SW 1271 (cell line): ENCODE measurements at regions not wholly inside any gene's neighbourhood (a gene's known extent, or its start where the extent isn't known, plus 50 kb on each side); places are given as distances from the start of the nearest gene placed in this dataset.

Experiments
- DNase-seq, 2 experiments: peaks; one replicate each; lab custom pipeline; 2025; lab: John Stamatoyannopoulos, UW

DNA sequence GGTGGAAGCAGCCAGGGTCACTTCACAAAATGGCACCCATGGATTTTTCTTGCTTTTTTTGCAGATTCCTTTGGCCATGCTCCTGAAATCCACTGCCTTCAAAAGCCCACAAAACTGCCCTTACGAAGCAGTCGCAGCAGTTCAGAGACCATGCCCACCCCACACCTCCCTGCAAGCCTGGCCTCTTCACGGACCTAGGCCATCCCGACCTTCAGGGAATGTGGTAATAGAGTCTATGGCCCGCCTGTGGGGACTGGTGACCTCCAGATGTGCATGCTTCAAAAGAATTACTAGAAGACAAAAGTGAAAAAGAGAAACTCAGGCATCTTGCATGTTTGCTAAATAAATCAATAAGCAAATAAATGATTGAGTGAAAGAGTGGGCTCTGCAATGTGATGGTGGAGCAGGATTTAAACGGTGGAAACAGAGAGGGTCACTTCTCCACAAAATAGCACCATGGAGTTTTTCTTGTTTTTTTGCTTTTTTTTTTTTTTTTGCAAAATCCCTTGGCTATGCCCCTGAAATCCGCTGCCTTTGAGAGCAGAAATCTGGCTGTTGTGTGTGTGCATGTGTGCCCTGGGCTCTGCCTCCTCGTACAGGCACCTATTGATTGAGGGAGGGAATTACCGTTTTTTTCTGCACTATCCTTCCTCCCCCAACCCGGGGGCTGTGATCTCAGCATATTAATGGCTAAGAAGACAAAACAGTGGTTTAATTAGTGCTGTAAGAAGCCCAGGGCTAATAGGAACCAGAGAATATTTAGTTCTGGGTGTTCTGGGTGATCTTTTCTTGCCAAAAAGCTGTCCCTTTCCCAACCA lies 107.4 kb downstream of the PXDC1 start:
- no peak for DNase-seq

DNA sequence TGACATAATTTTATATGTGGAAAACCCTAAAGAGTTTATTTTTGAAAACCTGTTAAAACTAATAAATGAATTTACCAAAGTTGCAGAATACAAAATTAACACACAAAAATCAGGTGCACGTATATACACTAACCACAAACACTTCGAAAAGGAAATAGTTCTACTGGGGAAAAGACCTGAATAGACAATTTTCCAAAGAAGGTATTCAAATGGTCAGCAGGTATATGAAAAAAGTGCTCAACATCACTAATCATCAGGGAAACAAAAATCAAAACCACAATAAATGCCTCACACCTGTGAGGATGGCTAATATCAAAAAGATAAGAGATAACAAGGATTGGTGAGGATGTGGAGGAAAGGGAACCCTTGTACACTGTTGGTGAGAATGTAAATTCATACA lies 110.6 kb downstream of the PXDC1 start:
- DNase-seq = no peak

DNA sequence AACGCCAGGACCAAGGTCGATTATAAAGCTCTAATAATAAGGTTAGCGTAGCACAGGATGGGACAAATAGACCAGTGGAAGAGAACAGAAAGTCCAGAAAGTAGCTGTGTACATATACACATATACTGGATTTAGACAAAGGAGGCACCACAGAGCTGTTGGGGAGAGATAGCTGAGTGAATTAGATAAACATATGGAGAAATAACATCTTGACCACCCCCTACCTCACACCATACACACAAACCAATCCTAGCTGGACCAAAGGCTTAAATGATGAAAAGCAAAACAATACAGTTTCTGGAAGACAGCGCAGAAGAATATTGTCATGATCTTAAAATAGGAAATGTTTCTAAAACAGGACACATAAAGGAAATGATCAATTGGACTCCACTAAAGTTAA lies 112.9 kb downstream of the PXDC1 start:
- DNase-seq = no peak

DNA sequence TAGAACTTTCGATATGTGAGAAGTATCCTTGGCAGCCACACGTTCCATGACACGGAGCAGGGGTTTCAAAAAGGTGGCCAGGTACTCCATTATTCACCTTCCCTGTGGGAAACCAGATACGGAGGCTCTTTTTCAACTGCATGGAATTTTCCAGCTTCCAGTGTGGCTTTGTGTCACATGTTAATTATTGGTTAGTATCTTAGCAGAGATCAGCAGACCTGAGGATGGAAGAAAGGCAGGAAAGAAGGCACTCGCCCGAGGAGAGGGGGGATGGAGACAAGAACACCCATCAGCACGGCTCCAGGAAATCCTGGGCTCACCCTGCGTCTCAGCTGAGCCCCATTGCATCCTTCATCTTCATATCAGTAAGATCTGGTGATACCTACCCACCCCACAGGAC lies 115.5 kb downstream of the PXDC1 start:
- no peak for DNase-seq

DNA sequence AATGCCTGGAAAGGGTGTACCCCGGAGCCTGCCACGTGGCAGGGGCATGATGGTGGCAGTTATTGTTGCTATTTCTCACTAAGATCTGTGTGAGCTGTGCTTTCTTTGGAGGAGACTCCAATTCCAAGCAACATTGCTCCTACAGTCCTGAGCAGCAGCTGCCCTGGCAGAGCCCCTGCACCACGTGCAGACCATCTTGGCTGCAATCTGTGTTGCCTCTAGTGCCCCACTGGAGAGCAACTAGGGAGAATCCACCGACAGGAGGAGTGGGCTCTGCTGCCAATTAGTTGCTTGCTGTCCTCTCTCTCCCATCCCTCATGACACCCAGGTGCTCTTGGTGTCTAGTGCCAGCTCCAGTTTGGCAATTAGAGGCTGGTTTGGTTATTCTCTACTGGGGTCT lies 116.0 kb downstream of the PXDC1 start:
- no peak for DNase-seq

DNA sequence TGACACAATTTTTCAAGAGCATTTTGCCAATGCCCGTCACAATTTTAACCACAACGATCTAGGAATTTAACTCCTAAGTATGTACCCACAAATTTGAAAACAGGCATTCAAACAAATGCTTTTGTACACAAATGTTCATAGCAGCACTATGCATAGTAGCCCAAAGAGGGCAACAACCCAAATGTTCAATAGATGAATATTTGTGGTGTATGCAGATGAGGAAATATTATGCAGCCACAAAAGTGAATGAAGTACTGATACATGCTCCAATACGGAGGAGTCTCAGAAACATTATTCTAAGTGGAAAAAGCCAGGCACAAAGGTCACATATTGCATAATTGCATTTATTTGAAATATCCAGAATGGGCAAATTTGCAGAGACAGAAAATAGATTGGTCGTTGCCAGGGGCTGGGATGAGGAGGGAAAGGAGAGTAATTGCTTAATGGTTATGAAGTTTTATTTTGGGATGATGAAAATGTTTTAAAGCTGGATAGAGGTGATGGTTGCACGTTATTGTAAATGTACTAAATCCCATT lies 117.2 kb downstream of the PXDC1 start:
- DNase-seq = no peak

DNA sequence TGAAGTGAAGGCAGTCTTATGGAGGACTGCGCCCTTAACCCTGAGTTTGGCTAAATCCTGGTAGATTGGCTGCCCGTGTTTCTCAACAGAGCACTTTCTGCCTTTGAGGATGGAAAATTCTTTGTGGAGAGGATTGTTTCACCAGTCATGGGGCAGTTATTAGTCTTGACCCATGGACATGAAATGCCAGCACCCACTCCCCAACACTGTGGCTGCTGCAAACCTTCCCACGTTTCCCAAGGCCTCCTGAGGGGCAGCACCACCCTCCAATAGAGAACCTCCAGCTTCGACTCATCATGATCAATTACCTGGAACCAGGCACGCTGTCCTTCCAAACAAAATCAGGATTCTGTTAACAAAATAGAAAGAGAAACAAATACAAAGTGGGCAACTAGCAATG lies 117.8 kb downstream of the PXDC1 start:
- DNase-seq = no peak

DNA sequence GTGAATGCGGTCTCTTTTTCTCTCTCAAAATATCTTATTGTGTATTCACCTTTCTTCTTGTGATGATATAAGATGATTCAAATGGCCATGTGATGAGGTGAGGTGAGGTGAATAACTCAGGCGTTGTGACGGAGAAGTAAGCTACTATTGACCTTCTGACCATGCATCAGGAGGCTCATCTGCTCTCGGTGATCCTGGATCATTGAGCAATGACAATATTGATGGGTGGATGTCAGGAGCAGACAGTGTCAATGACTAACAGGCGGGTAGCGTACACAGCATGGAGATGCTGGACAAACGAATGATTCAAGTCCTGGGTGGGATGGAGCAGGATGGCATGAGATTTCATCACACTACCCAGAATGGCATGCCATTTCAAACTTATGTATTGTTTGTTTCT lies 119.6 kb downstream of the PXDC1 start:
- no peak for DNase-seq

DNA sequence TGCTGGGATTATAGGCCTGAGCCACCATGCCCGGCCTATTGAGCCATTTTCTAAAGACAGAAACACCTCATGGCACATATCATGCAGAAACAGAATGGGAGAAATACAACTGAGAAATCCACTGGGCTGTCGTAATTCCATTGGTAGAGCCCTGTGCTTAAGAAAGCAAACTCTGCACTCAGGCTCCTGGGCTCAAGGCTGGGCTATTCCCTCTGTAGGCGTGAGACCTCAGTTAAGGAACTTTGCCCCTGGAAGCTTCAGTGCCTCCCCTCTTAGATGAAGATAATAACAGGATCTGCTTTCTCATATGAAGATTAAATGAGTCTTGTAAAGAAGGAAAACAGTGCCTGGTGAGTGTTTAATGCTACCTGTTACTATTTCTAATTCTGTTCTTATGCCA lies 120.3 kb downstream of the PXDC1 start:
- no peak for DNase-seq

DNA sequence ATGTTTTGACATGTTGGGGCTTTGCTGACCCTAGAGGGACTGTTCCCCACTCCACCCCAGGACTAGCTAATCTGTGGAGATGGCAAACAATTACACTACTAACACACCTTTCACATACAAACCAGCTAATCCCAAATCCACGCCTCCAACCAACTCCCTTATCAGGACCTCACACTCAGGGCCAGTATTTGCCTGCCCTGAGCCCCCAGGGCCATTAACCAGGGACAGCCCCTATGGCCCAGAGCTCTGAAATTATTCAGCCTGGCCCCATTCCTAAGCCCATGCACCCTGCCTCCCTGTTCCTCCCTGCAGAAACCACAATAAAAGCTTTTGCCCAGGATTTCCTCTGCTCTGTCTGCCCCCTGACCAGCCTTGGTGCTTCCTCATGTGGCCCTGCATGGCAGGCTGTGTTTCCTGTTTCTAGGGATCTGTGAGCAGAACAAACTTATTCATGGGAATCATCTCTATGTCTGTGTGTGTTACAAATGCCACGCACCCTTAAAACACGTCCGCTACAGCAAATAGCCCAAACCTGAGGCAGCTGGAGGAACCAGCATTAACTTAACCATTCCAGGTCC lies 121.2 kb downstream of the PXDC1 start:
- DNase-seq = no peak

DNA sequence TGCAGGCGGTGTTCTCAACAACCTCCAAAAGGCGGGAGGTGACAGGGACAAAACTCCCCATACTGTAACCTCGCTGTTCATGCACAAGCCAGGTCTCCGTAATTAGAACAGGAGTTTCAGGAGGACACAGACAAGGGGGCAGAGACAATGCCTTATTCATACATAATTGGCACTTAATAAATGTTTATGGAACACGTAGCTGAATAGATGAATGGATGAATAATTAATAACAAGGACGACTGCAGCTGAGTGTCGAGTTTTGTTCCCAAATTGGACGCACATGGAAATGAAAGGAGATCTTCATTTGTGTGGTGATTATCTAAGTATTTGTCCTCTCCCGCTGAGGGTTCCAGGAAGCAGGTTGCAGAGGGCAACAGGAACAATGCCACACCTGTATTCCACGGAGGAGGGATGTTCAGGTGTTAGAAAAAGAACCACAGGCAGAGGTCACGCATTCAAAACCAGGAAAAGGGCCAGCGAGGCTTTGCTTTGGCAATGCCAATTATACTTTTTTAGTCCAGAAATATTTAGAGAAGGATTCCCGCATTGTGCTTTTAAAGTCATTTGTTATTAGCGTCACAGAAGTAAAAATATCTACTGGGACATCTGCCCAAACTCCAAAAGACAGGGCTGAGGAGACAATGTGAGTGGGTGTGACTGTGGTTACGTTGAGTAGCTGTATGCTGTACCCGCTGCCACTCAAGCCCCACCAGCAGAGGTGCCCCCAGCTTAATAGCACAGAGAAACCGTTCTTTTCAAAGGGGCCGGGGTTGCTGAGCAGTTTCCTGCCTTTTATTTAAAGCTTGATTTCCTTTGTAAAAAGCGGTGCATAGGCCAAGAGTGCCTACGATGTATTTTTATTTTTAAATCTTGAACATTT lies 123.3 kb downstream of the PXDC1 start:
- DNase-seq = no peak

DNA sequence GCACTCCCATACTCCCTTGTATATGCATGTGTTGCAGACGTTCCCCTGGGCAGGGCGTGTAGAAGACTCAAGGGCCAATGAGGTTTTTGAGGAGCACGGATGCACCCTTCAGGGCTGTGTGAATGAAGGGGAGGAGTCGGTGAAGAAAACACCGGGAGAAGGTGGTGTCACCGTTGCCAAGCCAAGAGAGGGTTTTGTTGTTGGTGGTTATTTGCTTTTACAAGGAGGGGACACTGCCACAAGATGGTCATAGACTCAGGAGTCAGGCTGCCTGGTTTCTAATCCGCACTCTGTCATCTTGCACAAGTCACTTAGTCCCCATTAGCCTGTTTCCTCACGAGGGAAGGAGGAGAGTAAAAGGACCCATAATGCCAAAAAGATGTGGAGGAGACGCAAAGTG lies 124.0 kb downstream of the PXDC1 start:
- no peak for DNase-seq

DNA sequence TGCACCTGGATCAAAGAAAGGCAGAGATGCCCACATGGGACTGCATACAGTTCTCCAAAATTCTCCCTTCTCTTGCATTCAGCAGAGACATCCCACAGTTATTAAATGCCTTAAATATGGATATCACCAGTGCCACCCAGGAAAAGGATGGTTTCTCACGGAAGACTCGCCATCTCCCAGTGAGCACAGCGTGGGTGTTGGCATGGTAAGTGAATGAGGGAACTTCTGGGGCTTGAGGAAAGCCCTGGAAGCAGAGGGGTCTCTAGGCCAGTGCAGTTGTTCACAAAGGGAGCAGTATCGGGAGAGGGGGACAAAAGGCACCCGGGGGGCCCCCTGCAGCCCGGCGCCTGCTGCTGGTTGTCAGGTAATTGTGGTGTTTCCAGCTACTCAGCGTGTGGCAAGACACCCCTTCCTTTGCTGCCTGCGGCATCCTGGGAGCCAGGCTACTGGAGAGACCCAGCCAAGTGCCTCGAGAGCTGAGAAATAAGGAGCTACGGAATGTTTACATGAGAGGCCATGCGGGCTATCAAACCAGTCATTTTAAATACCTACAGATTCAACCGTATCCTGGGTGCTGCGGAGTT lies 125.4 kb downstream of the PXDC1 start:
- DNase-seq = no peak

DNA sequence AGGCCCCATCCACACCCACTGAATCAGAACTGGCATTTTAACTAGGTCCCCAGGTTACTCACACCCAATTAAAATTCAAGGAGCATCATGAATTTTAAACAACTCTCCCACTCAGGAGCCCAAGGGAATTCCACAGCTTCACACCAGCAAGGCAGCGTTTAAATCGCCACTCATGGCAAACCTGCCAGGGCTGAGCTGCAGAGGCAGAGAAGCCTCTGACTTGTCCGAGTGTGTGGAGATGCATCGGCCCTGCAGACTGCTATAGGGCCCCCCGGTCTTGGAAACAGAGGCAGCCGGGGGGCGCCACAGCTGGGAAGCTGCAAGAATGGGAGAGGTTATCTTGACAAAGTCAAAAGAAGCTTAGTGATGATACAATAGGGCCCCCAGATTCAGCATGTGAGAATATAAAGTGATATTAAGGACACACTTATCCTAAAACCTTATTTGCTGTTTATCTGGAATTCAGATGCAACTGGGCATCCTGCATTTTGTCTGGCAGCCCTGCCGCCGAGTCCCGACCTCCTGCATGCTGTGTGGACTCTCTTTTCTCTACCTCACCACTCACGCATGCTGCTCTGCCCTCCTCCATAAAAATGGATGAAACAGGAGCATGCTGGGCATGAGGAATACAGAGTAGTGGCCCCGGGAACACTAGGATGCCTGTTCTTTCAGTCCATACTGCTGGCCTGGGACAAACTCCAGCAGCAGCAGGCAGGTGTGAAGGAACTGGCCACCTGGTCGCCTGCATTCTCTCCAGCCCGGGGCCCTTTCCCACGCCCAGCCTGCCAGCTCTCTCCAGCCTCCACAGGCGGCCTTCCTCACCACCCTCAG lies 126.1 kb downstream of the PXDC1 start:
- DNase-seq = no peak

DNA sequence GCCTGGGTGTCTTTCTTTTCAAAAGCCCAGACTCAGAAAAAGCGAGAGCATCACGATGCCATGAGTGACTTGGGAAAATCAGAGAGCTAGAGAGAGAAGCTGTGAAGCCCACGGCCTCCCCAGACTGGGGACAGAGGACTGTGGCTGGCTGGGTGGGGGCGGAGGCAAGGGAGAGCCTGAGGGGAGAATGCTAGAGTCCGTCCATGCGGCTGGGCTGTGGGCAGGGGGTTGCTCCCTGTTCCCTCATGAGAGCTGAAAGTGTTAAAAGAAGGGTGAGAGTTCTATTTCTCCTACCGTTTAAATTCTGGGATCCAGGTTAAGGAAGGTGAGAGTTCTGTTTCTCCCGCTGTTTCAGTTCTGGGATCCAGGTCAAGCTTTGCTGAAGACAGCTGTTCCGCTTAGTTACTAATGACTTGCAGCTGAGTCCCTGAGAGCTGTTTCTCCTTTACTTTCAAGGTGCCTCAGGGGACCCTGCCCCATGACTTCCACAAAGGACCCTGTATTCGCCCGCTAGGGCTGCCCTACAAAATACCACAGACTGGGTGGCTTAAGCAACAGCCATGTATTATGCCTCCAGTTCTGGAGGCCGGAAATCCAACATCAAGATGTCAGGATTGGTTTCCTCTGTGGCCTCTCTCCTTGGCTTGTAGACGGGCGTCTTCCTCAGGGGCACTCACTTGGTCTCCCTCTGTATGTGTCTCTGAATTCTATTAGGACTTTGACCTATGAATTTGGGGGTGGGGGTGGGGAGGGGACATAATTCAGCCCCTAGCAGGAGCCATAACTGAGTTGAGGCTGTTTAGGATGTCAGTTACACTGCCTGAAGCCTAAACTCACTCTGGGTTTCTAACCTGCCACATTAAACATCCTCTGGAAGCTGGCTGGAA lies 127.0 kb downstream of the PXDC1 start:
- no peak for DNase-seq

DNA sequence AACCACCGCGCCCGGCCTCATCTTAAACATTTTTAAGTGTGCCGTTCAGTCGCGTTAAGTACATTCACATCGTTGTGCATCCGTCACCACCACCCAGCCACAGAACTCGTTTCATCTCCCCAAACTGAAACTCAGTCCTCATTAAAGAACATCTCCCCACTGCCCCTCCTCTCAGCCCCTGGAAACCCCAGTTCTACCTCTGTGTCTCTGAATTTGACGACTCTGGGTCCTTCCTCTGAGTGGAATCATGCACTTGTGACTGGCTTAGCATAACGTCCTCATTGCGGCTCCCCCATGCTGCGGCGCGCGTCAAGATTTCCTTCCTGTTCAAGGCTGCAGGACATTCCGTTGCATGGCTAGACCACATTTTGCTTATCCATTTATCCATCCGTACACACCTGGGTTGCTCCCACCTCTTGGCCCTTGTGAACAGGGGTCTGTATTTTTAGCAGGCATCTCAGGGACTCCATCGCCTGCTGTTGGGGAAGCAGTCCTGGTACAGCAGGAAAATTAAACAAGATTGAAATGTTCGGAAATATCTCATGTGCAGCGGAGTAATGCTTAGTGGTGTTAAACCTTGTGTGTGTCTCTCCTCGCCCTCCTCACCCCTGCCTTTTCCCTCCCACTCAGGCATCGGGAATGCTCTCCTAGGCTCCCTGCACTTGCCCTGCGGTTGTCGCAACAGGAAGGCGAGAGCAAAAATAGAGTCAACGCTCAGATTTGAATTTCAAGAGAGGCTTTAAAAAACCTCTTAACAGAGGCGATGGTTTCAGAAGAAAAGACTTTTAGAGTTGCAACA lies 127.9 kb downstream of the PXDC1 start:
- DNase-seq = no peak

DNA sequence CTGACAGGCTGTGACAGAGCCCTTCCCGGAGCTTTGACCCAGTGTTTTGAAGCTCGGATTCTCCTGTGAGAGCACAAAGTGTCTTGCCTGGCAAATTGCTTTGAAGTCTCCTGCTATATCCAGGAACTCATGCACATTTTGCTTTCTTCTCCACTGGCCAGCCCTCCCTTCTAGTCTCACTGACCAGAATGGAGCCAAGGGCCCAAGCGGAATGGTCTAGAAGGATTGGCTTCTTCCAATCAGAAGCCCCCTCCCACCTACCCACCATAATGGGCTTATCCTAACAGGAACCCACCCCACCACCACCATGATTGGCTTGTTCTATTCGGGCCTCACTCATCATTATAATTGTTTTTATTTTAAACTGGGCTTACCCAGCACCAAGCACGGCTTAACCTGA lies 130.1 kb downstream of the PXDC1 start:
- no peak for DNase-seq

DNA sequence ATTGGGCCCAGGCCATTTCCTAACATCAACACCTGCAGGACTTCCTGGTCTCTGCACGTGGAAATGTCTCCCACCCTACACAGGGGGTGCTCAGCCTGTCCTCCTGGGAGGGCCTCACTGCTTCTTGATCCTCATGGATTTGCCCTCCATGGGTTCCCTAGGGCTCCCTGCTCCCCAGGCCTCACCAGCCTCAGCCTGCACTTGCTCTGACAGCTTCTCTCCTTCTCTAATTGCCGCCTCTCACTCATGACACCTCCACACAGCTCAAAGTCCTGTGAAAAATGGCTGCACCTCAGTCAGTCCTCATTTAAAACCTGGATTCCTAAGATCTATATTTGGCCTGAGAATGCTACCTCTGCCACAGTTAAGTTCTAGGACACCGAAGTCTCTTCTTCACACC lies 130.6 kb downstream of the PXDC1 start:
- DNase-seq = no peak

DNA sequence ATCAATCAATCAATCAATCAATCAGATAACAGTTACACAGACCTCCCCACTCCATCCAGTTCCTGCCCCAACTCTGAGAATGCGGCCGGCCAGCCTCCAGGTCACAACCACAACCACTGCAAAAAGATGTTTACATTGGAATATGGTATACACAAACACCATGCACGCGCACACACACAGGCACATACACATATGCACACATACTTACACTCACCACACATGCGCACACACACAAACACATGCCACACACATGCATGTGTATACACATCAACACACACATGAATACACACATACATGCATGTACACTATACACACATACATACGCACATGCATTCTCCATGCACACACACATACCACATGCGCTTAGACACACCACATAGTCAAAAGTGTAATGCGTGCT lies 131.1 kb downstream of the PXDC1 start:
- DNase-seq = no peak

DNA sequence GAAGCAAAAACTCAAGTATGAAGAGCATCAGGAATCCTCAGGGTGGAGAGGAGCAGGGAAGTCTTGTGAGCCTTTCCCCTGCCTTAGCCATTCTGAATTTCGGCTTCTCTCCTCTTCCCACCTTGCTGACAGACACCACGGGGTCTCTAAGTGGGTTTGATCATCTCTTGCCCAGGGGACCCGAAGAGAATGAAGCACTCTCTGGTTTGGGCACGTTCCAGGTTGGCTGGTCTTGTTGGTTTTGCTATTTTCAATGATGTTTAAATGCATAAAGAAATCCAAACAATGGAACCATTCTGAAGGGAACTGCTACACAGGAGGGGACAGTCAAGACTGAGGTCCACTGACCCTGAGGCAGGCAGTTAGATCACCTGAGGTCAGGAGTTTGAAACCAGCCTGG lies 131.7 kb downstream of the PXDC1 start:
- DNase-seq = no peak
